ENCODE measurements at regions not wholly inside any gene's neighbourhood (a gene's known extent, or its start where the extent isn't known, plus 50 kb on each side); places are given as distances from the start of the nearest gene placed in this dataset.

GRCh38 chr4:111519683-111520082, 625.6 kb upstream of the FAM241A start:
- no peaks in the 10 kb centered on the region for H3K9me2 ChIP-seq (ENCODE audit: insufficient read depth, low read length)
- TF ChIP-seq REST (IDR thresholded peaks at IDR 0.05; ENCODE audit: borderline replicate concordance) (no peak), EZH2 (IDR thresholded peaks at IDR 0.05; ENCODE audit: borderline replicate concordance, insufficient read depth, low read length, poor library complexity, severe bottlenecking) (no peak), SMC3 (conservative IDR thresholded peaks at IDR 0.05; ENCODE audit: poor library complexity) (no peak), CTCF (IDR thresholded peaks at IDR 0.05; ENCODE audit: poor library complexity, severe bottlenecking) (no peak), EP300 (conservative IDR thresholded peaks at IDR 0.05; ENCODE audit: poor library complexity, severe bottlenecking) (no peak), TAF1 (IDR thresholded peaks at IDR 0.05; ENCODE audit: low read depth) (no peak), POLR2AphosphoS5 (IDR thresholded peaks at IDR 0.05) (no peak), RAD21 (conservative IDR thresholded peaks at IDR 0.05) (no peak), MXI1 (conservative IDR thresholded peaks at IDR 0.05; ENCODE audit: poor library complexity, severe bottlenecking) (no peak)
- no peak overlapping the region for H3K4me2 ChIP-seq (ENCODE audit: low read length)
- no peaks in the 10 kb centered on the region for H3K36me3 ChIP-seq (ENCODE audit: insufficient read depth, low read length)
- H4K20me1 ChIP-seq (ENCODE audit: insufficient read depth), result no peaks in the 10 kb centered on the region
- H3K79me2 ChIP-seq (replicated peaks; ENCODE audit: insufficient read depth, low read length), result no peaks in the 10 kb centered on the region
- no peak overlapping the region for H3K4me3 ChIP-seq (ENCODE audit: low read length)
- H3K9ac ChIP-seq (ENCODE audit: low read length), result no peak overlapping the region
- H3K27me3 ChIP-seq (ENCODE audit: insufficient read depth, low read depth, low read length), result no peaks in the 10 kb centered on the region
- H3F3A ChIP-seq (ENCODE audit: insufficient read depth, low read length, poor library complexity, severe bottlenecking), result no peaks in the 10 kb centered on the region
- no peak overlapping the region for H3K27ac ChIP-seq (ENCODE audit: low read length)
- H3K9me3 ChIP-seq (ENCODE audit: low read length), result no peaks in the 10 kb centered on the region
- H2AFZ ChIP-seq (ENCODE audit: low read depth, low read length), result no peak overlapping the region

GRCh38 chr4:111530446-111530845, 614.8 kb upstream of the FAM241A start:
- Histone ChIP-seq H3K27me3 (ENCODE audit: insufficient read depth, low read depth, low read length) (no peaks in the 10 kb centered on the region), H3K36me3 (ENCODE audit: insufficient read depth, low read length) (no peaks in the 10 kb centered on the region), H3K4me3 (ENCODE audit: low read length) (no peak overlapping the region), H3K9ac (ENCODE audit: low read length) (no peak overlapping the region), H3F3A (ENCODE audit: insufficient read depth, low read length, poor library complexity, severe bottlenecking) (no peaks in the 10 kb centered on the region), H3K79me2 (replicated peaks; ENCODE audit: insufficient read depth, low read length) (no peaks in the 10 kb centered on the region), H3K4me2 (ENCODE audit: low read length) (no peak overlapping the region), H2AFZ (ENCODE audit: low read depth, low read length) (no peak overlapping the region), H4K20me1 (ENCODE audit: insufficient read depth) (no peaks in the 10 kb centered on the region), H3K9me3 (ENCODE audit: low read length) (no peaks in the 10 kb centered on the region), H3K27ac (ENCODE audit: low read length) (no peak overlapping the region), H3K9me2 (ENCODE audit: insufficient read depth, low read length) (no peaks in the 10 kb centered on the region)
- TF ChIP-seq SMC3 (conservative IDR thresholded peaks at IDR 0.05; ENCODE audit: poor library complexity) (no peak), RAD21 (conservative IDR thresholded peaks at IDR 0.05) (no peak), EZH2 (IDR thresholded peaks at IDR 0.05; ENCODE audit: borderline replicate concordance, insufficient read depth, low read length, poor library complexity, severe bottlenecking) (no peak), REST (IDR thresholded peaks at IDR 0.05; ENCODE audit: borderline replicate concordance) (no peak), EP300 (conservative IDR thresholded peaks at IDR 0.05; ENCODE audit: poor library complexity, severe bottlenecking) (no peak), CTCF (IDR thresholded peaks at IDR 0.05; ENCODE audit: poor library complexity, severe bottlenecking) (no peak), POLR2AphosphoS5 (IDR thresholded peaks at IDR 0.05) (no peak), MXI1 (conservative IDR thresholded peaks at IDR 0.05; ENCODE audit: poor library complexity, severe bottlenecking) (no peak), TAF1 (IDR thresholded peaks at IDR 0.05; ENCODE audit: low read depth) (no peak)
